ENCODE measurements at regions not wholly inside any gene's neighbourhood (a gene's known extent, or its start where the extent isn't known, plus 50 kb on each side); places are given as distances from the start of the nearest gene placed in this dataset.

- DNase-seq (ENCODE audit: low read depth): no peak
Observed at GRCh38 chr5:133686566-133686965, 74.2 kb upstream of the FSTL4 start.

GRCh38 chr5:133685402-133686018 lies 73.2 kb upstream of the FSTL4 start:
- DNase-seq (ENCODE audit: low read depth): no peak

DNA sequence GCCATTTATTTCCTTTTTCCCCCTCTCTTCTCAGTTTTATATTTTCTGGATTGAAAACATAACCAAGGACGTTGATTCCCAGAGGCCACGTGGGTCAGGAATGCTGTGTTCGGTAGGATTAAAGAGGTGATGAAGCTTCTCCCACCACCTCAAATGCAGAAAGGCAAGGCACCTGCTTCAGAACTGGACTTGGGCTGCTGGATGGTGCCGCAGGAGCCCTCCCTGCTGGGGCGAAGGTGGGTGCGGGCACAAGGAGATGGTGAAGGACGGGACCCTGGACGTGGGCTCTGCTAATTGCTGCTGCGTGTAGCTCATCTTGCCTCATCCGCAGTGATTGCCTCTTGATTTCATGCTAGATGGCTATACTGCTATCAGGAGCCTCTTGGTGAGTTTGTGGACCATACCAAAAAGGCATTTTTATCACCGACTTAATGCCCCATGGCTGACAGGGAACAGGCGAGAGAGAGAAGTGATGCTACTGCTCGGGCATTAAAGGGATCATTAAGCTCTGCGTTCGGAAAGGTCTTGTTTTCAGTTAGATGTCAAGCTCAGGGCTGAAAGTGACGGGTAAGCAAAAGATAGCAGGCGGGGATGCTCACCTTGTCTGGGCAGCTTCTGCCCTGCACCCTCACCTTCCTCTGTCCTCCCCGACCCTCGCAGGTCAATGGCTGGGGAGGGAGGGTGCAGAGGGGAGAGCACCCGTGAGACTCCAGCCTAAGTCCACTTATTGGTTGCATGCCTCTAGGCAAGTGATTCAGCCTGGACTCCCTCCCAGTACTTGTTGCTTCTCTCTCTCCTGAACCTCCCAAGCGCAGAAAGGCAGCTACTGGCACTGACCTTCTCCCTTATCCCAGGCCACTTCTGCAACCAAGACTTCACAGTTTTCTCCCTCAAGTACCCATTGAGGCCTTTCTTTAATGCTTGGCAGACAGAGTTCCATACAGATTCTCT lies 71.6 kb upstream of the FSTL4 start:
- no peak for DNase-seq (ENCODE audit: low read depth)

DNA sequence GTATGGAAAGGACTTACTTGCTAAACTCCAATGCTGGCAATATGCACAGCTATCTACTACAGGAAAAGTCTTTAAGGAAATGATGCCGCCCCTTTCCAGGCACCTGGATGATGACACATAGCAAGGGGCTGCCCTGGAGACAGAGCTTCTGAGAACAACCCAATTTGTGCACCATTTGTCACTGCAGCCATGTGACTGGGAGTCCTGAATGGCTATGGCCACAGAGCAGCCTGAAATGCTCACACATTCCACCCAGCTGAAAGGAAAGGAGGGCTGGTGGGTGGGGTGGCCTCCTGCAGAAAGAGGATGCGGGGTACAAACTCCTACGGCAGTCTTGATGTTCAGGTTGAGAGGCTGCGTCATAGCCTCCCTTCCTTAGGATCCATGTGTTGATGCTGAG lies 70.1 kb upstream of the FSTL4 start:
- DNase-seq (ENCODE audit: low read depth): no peak

DNA sequence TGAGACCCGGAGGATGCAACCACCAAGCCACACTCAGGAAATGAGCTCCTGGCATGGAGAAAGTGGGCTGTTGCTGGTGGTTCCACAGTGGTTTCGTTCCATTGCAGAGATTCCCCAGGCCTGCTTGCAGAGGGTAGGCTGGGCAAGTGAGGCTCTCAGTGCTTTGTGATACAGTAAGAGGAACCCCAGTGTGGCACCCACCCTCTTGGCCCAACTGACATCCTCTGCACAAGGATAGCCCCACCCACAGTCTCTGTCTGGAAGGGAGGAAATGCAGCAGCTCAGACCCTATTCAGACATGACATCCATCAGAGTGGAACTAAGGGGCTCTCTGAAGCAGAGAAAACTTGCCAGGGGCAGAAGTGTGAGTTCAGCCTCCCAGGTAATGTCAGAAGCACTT lies 69.6 kb upstream of the FSTL4 start:
- DNase-seq (ENCODE audit: low read depth): no peak

- no peak for DNase-seq (ENCODE audit: low read depth)
Observed at GRCh38 chr5:133680830-133681565, 68.7 kb upstream of the FSTL4 start.

- no peak for DNase-seq (ENCODE audit: low read depth)
Observed at GRCh38 chr5:133679534-133679933, 67.2 kb upstream of the FSTL4 start.

DNA sequence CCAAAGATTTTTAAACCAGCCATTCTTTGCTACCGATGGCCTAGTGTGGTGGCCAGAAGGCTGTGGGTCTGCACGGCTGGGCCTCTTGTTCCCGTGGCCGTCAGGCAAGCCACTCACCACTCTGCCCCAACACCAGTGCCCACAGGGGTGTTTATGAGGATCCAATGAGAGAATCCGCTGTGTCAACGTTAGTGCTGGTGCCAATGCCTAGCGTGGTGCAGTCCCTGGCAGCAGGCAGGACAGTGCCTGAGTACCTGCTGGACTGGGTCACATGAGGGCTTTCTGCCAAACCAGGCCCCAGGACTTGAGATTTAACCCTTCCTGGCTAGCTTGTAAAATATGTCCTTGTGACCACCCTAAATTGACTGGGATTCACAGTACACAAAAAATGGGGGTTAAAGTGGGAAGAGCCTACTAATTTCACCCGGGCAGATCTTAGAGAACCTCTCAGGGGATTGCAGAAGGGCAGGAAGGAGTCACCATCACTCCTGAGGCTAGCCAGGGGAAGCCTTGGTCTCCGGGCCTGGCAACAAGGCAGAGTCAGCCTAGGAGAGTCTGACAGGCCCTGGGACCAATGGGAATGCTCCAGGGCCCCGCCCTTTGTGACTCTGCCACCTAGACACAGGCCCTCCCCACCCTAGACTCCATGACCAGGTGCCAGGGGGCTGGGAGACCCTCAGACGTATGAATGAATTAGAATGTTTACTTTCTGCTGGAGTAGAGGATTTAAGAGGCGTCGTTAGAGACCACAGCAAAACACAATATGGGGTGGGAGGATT lies 63.2 kb upstream of the FSTL4 start:
- DNase-seq (ENCODE audit: low read depth): no peak

DNA sequence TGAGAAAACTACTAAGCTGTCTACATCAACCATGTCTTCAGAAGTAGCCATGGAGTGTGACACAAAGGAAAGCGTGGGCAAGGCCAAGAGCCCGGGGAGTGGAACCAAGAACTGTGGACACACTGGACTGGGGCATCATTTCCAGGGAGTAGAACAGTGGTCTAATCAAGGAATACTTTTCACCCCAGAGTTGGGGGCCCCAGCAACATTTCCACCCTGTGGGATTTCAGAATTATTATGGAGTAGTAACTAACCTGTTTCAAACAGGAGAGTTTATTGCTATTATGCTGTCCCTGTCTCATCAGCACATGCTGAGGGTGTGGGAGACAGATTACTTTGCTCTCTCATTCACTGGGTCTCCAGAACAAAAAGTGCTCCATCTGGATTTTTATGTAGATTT lies 58.0 kb upstream of the FSTL4 start:
- DNase-seq (ENCODE audit: low read depth): no peak

DNA sequence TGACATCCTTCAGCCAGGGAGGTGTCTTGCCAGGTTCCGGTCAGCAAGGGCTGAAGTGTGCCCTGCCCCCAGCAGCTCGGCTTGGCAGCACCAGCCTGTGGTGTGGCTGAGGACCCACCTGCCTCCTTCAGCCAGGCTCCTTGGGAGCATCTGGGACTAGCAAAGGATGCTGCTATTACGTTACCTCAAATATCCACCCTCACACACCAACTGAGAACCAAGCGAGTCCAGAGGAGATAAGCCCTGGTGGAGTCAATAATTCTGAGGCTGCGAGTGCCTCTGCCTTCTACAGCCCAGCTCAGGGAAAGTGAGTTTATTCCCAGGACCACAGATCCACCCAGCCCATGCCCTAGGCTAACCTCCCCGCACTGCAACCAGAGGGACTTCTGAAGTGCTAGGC lies 57.1 kb upstream of the FSTL4 start:
- no peak for DNase-seq (ENCODE audit: low read depth)

DNA sequence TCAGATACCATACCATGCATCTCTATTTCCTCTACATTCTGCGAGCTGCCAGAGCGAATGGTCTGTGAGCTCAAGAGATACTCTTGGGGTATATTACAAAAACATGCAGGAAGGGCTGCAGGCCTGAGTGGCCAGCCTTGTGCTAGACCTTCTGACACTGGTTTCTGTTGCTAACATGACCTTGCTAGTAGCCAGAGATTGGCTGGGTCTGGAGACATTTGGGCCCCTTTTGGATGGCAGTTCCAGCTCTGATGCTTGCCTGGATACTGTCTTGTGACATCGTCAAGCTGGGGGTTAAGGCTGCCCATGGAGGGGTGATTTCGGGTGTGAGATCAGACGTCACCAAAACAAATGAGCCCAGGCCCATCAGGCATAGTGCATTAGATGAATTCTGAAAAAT lies 56.1 kb upstream of the FSTL4 start:
- DNase-seq (ENCODE audit: low read depth): no peak

DNA sequence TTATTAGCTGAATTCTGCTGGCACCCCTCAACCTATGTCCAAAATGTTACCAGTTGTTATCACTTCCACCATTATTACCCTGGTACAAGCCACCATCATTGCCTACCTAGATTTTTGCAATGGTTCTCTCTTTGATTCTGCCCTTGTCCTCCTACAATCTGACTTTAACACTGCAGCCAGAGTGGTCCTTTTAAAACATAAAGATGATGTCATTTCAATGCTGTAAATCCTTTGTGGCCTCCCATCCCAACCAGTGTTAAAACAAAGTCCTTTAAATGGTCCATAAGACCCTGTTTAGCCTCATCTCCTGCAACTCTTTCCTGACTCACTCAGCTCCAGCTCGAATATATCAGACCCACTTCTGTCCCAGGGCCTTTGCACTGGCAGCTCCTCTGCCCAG lies 54.9 kb upstream of the FSTL4 start:
- DNase-seq (ENCODE audit: low read depth): no peak

DNA sequence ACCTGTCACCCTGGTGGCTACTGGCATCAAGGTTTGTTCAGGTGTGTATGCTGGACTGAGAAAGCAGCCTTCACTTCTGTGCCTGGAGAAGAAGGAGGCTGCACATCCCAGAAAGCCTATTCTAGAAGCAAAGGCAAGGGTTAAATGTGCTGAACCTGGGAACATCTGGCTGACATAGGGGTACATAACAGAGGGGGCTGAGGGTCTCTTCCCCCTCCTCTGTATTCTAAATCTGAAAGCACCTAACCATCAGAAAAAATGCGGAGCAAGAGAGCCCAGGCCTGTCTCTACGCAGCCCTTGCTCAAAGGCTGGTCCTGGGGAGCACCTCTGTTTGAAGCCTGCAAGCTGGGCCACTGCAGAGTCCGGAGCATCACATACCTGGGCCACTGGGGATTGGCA lies 53.2 kb upstream of the FSTL4 start:
- no peak for DNase-seq (ENCODE audit: low read depth)

DNA sequence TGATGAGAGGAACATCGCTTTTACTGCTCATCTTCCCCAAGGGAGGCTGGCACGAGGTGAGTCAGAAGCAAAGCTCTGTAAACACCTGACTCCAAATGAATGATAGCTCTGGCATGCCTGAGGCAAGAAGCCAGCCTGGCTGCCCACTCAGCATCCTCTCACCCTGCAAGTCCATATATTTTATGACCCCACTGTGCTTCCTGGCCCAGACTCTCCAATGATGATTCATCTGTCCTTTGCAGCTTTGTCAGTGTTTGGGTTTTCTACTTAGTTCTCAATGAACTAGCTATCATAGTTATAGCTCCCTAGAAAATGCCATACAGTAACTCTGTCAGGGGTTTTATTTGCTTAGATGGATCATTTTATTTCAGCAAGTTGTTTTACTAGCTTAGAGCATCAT lies 52.1 kb upstream of the FSTL4 start:
- peak; percentile 7 for DNase-seq (ENCODE audit: low read depth)

GRCh38 chr5:133663397-133664054 lies 51.2 kb upstream of the FSTL4 start:
- DNase-seq (ENCODE audit: low read depth): no peak

GRCh38 chr5:133662578-133662977 lies 50.2 kb upstream of the FSTL4 start:
- no peak for DNase-seq (ENCODE audit: low read depth)
